ENCODE measurements at regions not wholly inside any gene's neighbourhood (a gene's known extent, or its start where the extent isn't known, plus 50 kb on each side); places are given as distances from the start of the nearest gene placed in this dataset.
"Not testable (repeated sequence)": the region's sequence is repeated elsewhere in the genome, so short reads cannot be mapped to it uniquely, and the experiment has no call there.

GRCh38 chr6:86872810-86873209 lies 64.5 kb upstream of the HTR1E start:
- H3K27me3 ChIP-seq (ENCODE audit: control insufficient read depth, insufficient read depth); H3K4me1 ChIP-seq (ENCODE audit: control insufficient read depth, insufficient read depth, low read length); H3K4me3 ChIP-seq (ENCODE audit: low read length); H3K27ac ChIP-seq (ENCODE audit: low read length); DNase-seq; ATAC-seq; intact Hi-C loops (cut with DNase I); H3K9me3 ChIP-seq (ENCODE audit: control insufficient read depth, low read length): not testable (repeated sequence)
- 92% methylated on average over 16 of the region's 16 CpGs for WGBS

GRCh38 chr6:86871681-86872080 lies 65.6 kb upstream of the HTR1E start:
- no peaks in the 10 kb centered on the region for H3K27me3 ChIP-seq (ENCODE audit: control insufficient read depth, insufficient read depth)
- intact Hi-C loops (cut with DNase I): no loop called here
- H3K9me3 ChIP-seq (ENCODE audit: control insufficient read depth, low read length): peaks cover 1% of the 10 kb centered on the region
- no peaks in the 10 kb centered on the region for H3K4me1 ChIP-seq (ENCODE audit: control insufficient read depth, insufficient read depth, low read length)
- WGBS: 31% methylated on average over 1 of the region's 1 CpG
- DNase-seq (no peak), ATAC-seq (no peak)
- no peak overlapping the region for H3K27ac ChIP-seq (ENCODE audit: low read length)
- H3K4me3 ChIP-seq (ENCODE audit: low read length): no peak overlapping the region

GRCh38 chr6:86869500-86869899 lies 67.8 kb upstream of the HTR1E start:
- Histone ChIP-seq H3K9me3 (ENCODE audit: control insufficient read depth, low read length) (peaks cover 1% of the 10 kb centered on the region), H3K27me3 (ENCODE audit: control insufficient read depth, insufficient read depth) (no peaks in the 10 kb centered on the region), H3K4me1 (ENCODE audit: control insufficient read depth, insufficient read depth, low read length) (no peaks in the 10 kb centered on the region), H3K4me3 (ENCODE audit: low read length) (no peak overlapping the region), H3K27ac (ENCODE audit: low read length) (no peak overlapping the region)
- WGBS: 79% methylated on average over 1 of the region's 1 CpG
- intact Hi-C loops (cut with DNase I): no loop called here
- DNase-seq (no peak), ATAC-seq (no peak)

GRCh38 chr6:86859513-86859912 lies 77.8 kb upstream of the HTR1E start:
- intact Hi-C loops (cut with DNase I): loop anchor here in 2 of 4 donors (5.0 to 10.0 kb wide), 3 partner anchors 935 to 1105 kb away; no protein-coding TSS in a partner anchor
- H3K4me3 ChIP-seq (ENCODE audit: low read length): no peak overlapping the region
- no peaks in the 10 kb centered on the region for H3K9me3 ChIP-seq (ENCODE audit: control insufficient read depth, low read length)
- H3K4me1 ChIP-seq (ENCODE audit: control insufficient read depth, insufficient read depth, low read length): no peaks in the 10 kb centered on the region
- H3K27me3 ChIP-seq (ENCODE audit: control insufficient read depth, insufficient read depth): no peaks in the 10 kb centered on the region
- DNase-seq: no peak
- ATAC-seq: no peak
- no peak overlapping the region for H3K27ac ChIP-seq (ENCODE audit: low read length)

- Histone ChIP-seq H3K27me3 (ENCODE audit: control insufficient read depth, insufficient read depth) (no peaks in the 10 kb centered on the region), H3K27ac (ENCODE audit: low read length) (no peak overlapping the region), H3K4me3 (ENCODE audit: low read length) (no peak overlapping the region), H3K9me3 (ENCODE audit: control insufficient read depth, low read length) (no peaks in the 10 kb centered on the region), H3K4me1 (ENCODE audit: control insufficient read depth, insufficient read depth, low read length) (no peaks in the 10 kb centered on the region)
- DNase-seq (no peak), ATAC-seq (no peak)
- WGBS: 85% methylated on average over 3 of the region's 3 CpGs
- intact Hi-C loops (cut with DNase I): loop anchor here in 2 of 4 donors (5.0 to 10.0 kb wide), 3 partner anchors 934 to 1104 kb away; no protein-coding TSS in a partner anchor
Measured at GRCh38 chr6:86858970-86859369, 78.4 kb upstream of the HTR1E start.

GRCh38 chr6:86857783-86858182 lies 79.5 kb upstream of the HTR1E start:
- intact Hi-C loops (cut with DNase I): loop anchor here in 2 of 4 donors (5.0 to 10.0 kb wide), 3 partner anchors 933 to 1103 kb away; no protein-coding TSS in a partner anchor

GRCh38 chr6:86856937-86857563 lies 80.3 kb upstream of the HTR1E start:
- no peaks in the 10 kb centered on the region for H3K27me3 ChIP-seq (ENCODE audit: control insufficient read depth, insufficient read depth)
- no peaks in the 10 kb centered on the region for H3K4me1 ChIP-seq (ENCODE audit: control insufficient read depth, insufficient read depth, low read length)
- H3K4me3 ChIP-seq (ENCODE audit: low read length): no peak overlapping the region
- no peaks in the 10 kb centered on the region for H3K9me3 ChIP-seq (ENCODE audit: control insufficient read depth, low read length)
- no peak for ATAC-seq
- 17% methylated on average over 3 of the region's 3 CpGs for WGBS
- DNase-seq: no peak
- intact Hi-C loops (cut with DNase I): loop anchor here in 2 of 4 donors (5.0 to 10.0 kb wide), 3 partner anchors 932 to 1102 kb away; no protein-coding TSS in a partner anchor
- no peak overlapping the region for H3K27ac ChIP-seq (ENCODE audit: low read length)

More at GRCh38 chr6:86857783-86858182, 79.5 kb upstream of the HTR1E start:
- no peak for DNase-seq
- Histone ChIP-seq H3K9me3 (ENCODE audit: control insufficient read depth, low read length) (no peaks in the 10 kb centered on the region), H3K27ac (ENCODE audit: low read length) (no peak overlapping the region), H3K4me3 (ENCODE audit: low read length) (no peak overlapping the region), H3K27me3 (ENCODE audit: control insufficient read depth, insufficient read depth) (no peaks in the 10 kb centered on the region), H3K4me1 (ENCODE audit: control insufficient read depth, insufficient read depth, low read length) (no peaks in the 10 kb centered on the region)
- ATAC-seq: no peak
- WGBS: 70% methylated on average over 2 of the region's 2 CpGs

- Histone ChIP-seq H3K9me3 (ENCODE audit: control insufficient read depth, low read length) (no peaks in the 10 kb centered on the region), H3K4me3 (ENCODE audit: low read length) (no peak overlapping the region), H3K27ac (ENCODE audit: low read length) (no peak overlapping the region), H3K27me3 (ENCODE audit: control insufficient read depth, insufficient read depth) (no peaks in the 10 kb centered on the region), H3K4me1 (ENCODE audit: control insufficient read depth, insufficient read depth, low read length) (no peaks in the 10 kb centered on the region)
- intact Hi-C loops (cut with DNase I): loop anchor here in 2 of 4 donors (5.0 to 10.0 kb wide), 3 partner anchors 932 to 1102 kb away; no protein-coding TSS in a partner anchor
- ATAC-seq (no peak), DNase-seq (no peak)
Measured at GRCh38 chr6:86856379-86856778, 80.9 kb upstream of the HTR1E start.

GRCh38 chr6:86848986-86849385 lies 88.3 kb upstream of the HTR1E start:
- intact Hi-C loops (cut with DNase I): no loop called here
- DNase-seq: no peak
- H3K9me3 ChIP-seq (ENCODE audit: control insufficient read depth, low read length): no peaks in the 10 kb centered on the region
- H3K4me3 ChIP-seq (ENCODE audit: low read length): no peak overlapping the region
- no peaks in the 10 kb centered on the region for H3K27me3 ChIP-seq (ENCODE audit: control insufficient read depth, insufficient read depth)
- ATAC-seq: no peak
- no peaks in the 10 kb centered on the region for H3K4me1 ChIP-seq (ENCODE audit: control insufficient read depth, insufficient read depth, low read length)
- H3K27ac ChIP-seq (ENCODE audit: low read length): no peak overlapping the region

GRCh38 chr6:86832686-86833085 lies 104.6 kb upstream of the HTR1E start:
- ATAC-seq: no peak
- no peaks in the 10 kb centered on the region for H3K27me3 ChIP-seq (ENCODE audit: control insufficient read depth, insufficient read depth)

GRCh38 chr6:86825436-86825835 lies 111.9 kb upstream of the HTR1E start:
- Histone ChIP-seq H3K27me3 (ENCODE audit: control insufficient read depth, insufficient read depth) (no peaks in the 10 kb centered on the region), H3K9me3 (ENCODE audit: control insufficient read depth, low read length) (no peaks in the 10 kb centered on the region), H3K4me1 (ENCODE audit: control insufficient read depth, insufficient read depth, low read length) (no peaks in the 10 kb centered on the region), H3K4me3 (ENCODE audit: low read length) (no peak overlapping the region), H3K27ac (ENCODE audit: low read length) (no peak overlapping the region)
- WGBS: 52% methylated on average over 3 of the region's 3 CpGs
- ATAC-seq: no peak
- intact Hi-C loops (cut with DNase I): no loop called here
- DNase-seq: no peak

More at GRCh38 chr6:86832686-86833085, 104.6 kb upstream of the HTR1E start:
- H3K9me3 ChIP-seq (ENCODE audit: control insufficient read depth, low read length): no peaks in the 10 kb centered on the region
- H3K4me1 ChIP-seq (ENCODE audit: control insufficient read depth, insufficient read depth, low read length): no peaks in the 10 kb centered on the region
- DNase-seq: no peak
- intact Hi-C loops (cut with DNase I): no loop called here
- H3K27ac ChIP-seq (ENCODE audit: low read length): no peak overlapping the region
- no peak overlapping the region for H3K4me3 ChIP-seq (ENCODE audit: low read length)

- DNase-seq (no peak), ATAC-seq (no peak)
- intact Hi-C loops (cut with DNase I): no loop called here
- H3K27me3 ChIP-seq (ENCODE audit: control insufficient read depth, insufficient read depth): no peaks in the 10 kb centered on the region
- no peak overlapping the region for H3K27ac ChIP-seq (ENCODE audit: low read length)
- no peaks in the 10 kb centered on the region for H3K9me3 ChIP-seq (ENCODE audit: control insufficient read depth, low read length)
- no peak overlapping the region for H3K4me3 ChIP-seq (ENCODE audit: low read length)
- no peaks in the 10 kb centered on the region for H3K4me1 ChIP-seq (ENCODE audit: control insufficient read depth, insufficient read depth, low read length)
Measured at GRCh38 chr6:86822747-86823146, 114.6 kb upstream of the HTR1E start.

Data from right cardiac atrium (tissue), 5 donors.